ENCODE measurements at regions not wholly inside any gene's neighbourhood (a gene's known extent, or its start where the extent isn't known, plus 50 kb on each side); places are given as distances from the start of the nearest gene placed in this dataset.

DNA sequence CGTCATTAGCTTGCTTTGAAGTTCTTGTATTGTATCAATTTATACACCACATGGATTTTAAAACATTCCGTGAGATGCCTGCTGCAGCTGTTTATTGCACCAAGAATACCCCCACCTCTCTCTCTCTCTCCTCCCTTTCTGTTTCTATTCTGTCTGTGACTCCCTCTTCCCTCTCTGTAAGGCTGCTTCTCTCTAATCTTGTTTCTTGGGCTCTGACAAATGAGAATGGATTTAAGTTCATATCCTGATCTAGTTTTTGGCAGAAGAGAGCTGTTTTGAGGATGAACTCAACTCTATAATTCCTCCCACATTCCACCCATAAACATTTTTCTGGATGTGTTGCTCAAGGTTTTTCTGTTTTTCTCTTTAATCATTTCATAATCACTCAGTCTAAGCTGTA is 144.3 kb upstream of the FRY start:
- H3K4me3 ChIP-seq (ENCODE audit: low read depth, low read length), result no peak overlapping the region
- TF ChIP-seq, protein P1, sequence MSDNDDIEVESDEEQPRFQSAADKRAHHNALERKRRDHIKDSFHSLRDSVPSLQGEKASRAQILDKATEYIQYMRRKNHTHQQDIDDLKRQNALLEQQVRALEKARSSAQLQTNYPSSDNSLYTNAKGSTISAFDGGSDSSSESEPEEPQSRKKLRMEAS (IDR thresholded peaks at IDR 0.05; ENCODE audit: low read depth, low read length), result no peak
- TF ChIP-seq, protein P2, sequence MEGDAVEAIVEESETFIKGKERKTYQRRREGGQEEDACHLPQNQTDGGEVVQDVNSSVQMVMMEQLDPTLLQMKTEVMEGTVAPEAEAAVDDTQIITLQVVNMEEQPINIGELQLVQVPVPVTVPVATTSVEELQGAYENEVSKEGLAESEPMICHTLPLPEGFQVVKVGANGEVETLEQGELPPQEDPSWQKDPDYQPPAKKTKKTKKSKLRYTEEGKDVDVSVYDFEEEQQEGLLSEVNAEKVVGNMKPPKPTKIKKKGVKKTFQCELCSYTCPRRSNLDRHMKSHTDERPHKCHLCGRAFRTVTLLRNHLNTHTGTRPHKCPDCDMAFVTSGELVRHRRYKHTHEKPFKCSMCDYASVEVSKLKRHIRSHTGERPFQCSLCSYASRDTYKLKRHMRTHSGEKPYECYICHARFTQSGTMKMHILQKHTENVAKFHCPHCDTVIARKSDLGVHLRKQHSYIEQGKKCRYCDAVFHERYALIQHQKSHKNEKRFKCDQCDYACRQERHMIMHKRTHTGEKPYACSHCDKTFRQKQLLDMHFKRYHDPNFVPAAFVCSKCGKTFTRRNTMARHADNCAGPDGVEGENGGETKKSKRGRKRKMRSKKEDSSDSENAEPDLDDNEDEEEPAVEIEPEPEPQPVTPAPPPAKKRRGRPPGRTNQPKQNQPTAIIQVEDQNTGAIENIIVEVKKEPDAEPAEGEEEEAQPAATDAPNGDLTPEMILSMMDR (IDR thresholded peaks at IDR 0.05; ENCODE audit: low read depth, low read length), result no peak
- TF ChIP-seq MYC (IDR thresholded peaks at IDR 0.05; ENCODE audit: low read depth, low read length) (no peak), POLR2A (IDR thresholded peaks at IDR 0.05; ENCODE audit: extremely low read depth, insufficient read length) (no peak)
- no peak for DNase-seq (ENCODE audit: low read depth)

DNA sequence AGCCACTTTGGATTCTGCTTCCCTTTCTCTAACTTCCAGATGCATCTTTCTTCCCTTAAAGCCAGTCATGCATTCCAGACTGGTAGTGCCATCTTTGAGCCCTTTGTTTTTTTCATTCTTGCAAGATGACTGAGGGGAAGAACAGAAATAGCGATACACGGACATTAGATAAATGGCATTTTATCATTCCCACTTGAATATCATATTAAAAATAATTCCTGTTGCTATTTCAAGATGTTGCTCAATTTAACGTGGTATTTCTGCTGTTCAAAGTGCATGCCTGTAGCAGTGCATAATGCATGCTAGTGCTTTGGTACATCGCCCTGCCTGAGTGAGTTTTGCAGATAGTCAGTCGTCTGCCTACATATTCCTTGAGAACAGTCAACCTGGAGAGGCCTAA is 140.6 kb upstream of the FRY start:
- no peak for DNase-seq (ENCODE audit: low read depth)
- no peak for TF ChIP-seq POLR2A (IDR thresholded peaks at IDR 0.05; ENCODE audit: extremely low read depth, insufficient read length)
- TF ChIP-seq, protein P1 (IDR thresholded peaks at IDR 0.05; ENCODE audit: low read depth, low read length), result no peak
- TF ChIP-seq MYC (IDR thresholded peaks at IDR 0.05; ENCODE audit: low read depth, low read length), result no peak
- TF ChIP-seq, protein P2 (IDR thresholded peaks at IDR 0.05; ENCODE audit: low read depth, low read length), result no peak

DNA sequence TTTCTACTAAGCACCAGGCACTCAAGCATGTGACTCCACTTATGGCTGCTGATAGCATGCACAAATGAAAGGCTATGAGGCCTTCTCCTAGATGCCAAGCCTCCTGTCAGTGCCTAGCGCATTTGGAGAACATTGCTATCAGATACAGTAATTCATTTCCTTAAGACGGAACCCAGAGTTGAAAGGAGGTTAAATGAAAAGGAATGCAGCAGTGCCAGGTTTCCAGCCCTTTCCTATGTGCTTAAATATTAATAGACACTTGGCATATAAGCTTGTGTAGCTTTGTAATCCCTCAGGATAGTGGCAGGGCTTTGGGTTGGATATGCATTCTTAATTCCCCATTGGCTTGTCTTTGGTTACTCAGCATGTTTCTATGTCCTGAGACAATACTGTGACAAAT is 140.1 kb upstream of the FRY start:
- TF ChIP-seq, protein P1 (IDR thresholded peaks at IDR 0.05; ENCODE audit: low read depth, low read length), result 0 out of 2 replicates have a peak, but pooled peaks have one; percentile 9
- TF ChIP-seq, protein P2 (IDR thresholded peaks at IDR 0.05; ENCODE audit: low read depth, low read length), result no peak
- no peak for DNase-seq (ENCODE audit: low read depth)
- H3K4me3 ChIP-seq (ENCODE audit: low read depth, low read length), result no peak overlapping the region

More for the DNA sequence above, 140.6 kb upstream of the FRY start:
- H3K4me3 ChIP-seq (ENCODE audit: low read depth, low read length), result no peak overlapping the region

DNA sequence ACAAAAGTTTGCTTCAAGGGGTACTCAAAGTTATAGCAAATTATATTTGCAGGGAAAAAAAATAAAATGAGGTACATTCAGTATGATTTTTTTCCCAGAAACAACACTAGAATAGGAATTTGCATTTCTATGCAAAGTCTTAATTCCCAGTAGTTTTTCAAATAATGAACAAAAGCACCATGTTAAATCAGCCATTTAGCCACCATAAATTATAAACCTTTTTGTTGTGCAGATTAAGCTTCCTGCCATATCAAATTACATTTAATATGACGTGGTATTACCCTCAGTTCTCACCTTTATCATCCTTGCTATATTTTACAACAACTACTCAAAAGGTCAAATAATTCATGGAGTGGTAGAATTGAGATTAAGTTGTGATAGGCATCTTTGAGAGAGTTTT is 136.6 kb upstream of the FRY start:
- H3K4me3 ChIP-seq (ENCODE audit: low read depth, low read length), result no peak overlapping the region
- TF ChIP-seq MYC (IDR thresholded peaks at IDR 0.05; ENCODE audit: low read depth, low read length) (no peak), POLR2A (IDR thresholded peaks at IDR 0.05; ENCODE audit: extremely low read depth, insufficient read length) (no peak)
- TF ChIP-seq, protein P1 (IDR thresholded peaks at IDR 0.05; ENCODE audit: low read depth, low read length), result no peak
- TF ChIP-seq, protein P2 (IDR thresholded peaks at IDR 0.05; ENCODE audit: low read depth, low read length), result no peak
- no peak for DNase-seq (ENCODE audit: low read depth)

DNA sequence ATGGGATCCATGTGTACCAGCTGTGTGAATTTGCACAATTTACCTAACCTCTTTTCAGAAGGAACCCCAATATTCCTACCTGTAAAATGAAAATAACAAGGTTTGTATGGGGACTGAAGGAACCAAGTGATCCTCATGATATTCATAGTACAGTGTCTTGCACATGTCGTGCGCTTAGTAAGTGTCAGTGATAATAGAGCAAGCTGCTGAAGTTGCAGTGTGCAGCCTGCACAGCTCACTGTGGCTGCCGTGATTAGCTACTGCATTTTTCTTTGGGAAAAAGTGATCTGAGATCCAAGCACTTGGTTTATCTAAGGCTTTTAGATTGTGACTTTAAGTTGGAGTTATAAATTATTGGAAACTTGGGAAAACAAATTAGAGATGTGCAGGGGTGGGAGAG is 135.9 kb upstream of the FRY start:
- no peak for DNase-seq (ENCODE audit: low read depth)
- TF ChIP-seq, protein P1 (IDR thresholded peaks at IDR 0.05; ENCODE audit: low read depth, low read length), result no peak
- TF ChIP-seq POLR2A (IDR thresholded peaks at IDR 0.05; ENCODE audit: extremely low read depth, insufficient read length) (no peak), MYC (IDR thresholded peaks at IDR 0.05; ENCODE audit: low read depth, low read length) (no peak)
- TF ChIP-seq, protein P2 (IDR thresholded peaks at IDR 0.05; ENCODE audit: low read depth, low read length), result no peak
- H3K4me3 ChIP-seq (ENCODE audit: low read depth, low read length), result no peak overlapping the region

DNA sequence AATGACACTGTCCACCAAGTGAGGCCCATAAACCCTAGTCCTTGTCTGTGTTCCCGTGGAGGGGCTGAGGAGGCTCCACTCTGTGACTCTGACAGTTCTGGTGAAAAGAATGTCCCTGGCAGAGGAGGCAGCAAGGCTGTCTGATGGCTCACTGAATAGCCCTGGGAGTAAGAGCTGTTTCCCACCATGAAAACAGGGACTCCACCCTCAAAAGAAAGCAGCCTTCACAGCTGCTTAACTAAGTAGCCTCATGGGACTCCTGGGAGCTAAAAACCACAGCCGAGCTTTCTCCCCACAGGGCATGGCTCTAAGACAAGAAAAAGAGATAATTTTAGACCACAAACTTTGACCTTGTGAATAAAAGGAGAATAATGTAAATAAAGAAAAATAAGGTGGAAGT is 135.1 kb upstream of the FRY start:
- TF ChIP-seq MYC (IDR thresholded peaks at IDR 0.05; ENCODE audit: low read depth, low read length), result no peak
- TF ChIP-seq, protein P1 (IDR thresholded peaks at IDR 0.05; ENCODE audit: low read depth, low read length), result 0 out of 2 replicates have a peak, but pooled peaks have one; percentile 23
- peak; percentile 90 for DNase-seq (ENCODE audit: low read depth)

More for the DNA sequence above, 135.1 kb upstream of the FRY start:
- H3K4me3 ChIP-seq (ENCODE audit: low read depth, low read length), result no peak overlapping the region

Measured in NB4 (cell line).